Mesenteric fat pad (tissue), 1 donor: ENCODE measurements at regions not wholly inside any gene's neighbourhood (a gene's known extent, or its start where the extent isn't known, plus 50 kb on each side); places are given as distances from the start of the nearest gene placed in this dataset.

Experiments
- DNase-seq: peaks from one replicate; pipeline ENCODE4 v3.0.0-alpha.2; 2020; ENCODE audit warnings: low spot score
- donor health status: DM: yes; HTN: yes; CAD: no.

DNA sequence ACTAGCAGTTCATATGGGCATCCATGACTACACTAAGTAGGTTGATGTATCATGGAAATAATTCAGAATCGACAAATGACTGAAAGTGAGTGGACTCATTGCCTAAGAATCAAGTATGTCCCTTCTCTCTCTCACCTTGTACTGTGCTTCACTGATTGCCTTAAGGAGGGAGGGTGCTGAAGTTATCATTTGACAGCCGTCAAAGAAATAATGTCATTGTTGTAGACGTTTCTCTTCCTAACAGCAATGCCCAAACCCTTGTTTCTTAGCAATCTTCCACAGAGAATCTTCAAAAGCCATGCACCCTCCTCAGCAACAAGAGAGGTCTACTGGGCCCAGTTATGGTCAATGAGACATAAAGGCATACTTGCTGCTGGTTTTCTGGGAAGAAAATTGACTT lies 785.0 kb downstream of the SUCLG1 start:
- no peak for DNase-seq

DNA sequence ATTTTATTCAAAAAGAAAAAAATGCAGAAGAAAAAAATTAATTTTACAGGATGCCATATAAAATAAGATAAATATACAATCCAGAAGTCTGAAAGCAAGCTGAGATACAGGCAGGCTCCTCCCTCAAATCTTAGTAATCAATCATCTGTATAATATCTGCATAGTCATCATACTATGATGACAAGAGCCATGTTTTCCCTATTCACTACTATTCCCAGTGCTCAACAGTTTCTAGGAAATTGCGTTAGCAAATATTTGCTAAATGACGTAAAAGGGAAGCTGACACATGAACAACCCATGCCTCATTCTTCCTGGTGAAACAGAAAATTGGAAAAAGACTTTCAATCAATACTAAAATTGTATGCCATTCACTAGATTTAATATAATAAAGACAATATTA lies 793.2 kb downstream of the SUCLG1 start:
- no peak for DNase-seq

DNA sequence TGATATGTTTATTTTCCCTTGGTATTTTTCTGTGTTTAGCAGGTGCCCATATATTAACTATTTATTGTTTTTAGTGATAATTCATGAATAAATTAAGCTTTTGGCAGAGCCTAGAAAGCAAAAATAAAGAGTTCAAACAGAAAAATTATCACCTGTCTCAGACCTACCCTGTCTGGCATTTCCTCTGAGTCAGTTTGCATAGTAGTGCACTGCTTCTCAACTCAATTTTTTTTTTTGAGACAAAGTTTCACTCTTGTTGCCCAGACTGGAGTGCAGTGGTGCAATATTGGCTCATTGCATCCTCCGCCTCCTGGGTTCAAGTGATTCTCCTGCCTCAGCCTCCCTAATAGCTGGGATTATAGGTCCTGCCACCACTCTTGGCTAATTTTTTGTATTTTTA lies 793.9 kb downstream of the SUCLG1 start:
- no peak for DNase-seq

DNA sequence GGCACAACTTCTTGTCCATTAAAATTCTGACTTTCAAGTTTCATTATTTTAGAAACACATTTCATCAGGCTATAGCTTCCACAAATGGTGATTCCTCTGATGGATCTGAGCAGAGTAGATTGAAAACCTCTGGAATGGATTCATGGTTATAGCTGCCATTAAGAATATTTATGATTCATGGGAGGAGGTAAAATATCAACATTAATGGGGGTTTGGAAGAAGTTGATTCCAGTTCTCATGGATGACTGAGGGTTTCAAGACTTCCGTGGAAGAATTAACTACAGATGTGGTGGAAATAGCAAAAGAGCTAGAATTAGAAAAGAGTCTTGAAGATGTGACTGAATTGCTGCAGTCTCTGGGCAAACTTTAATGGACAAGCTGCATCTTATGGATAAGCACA lies 797.4 kb downstream of the SUCLG1 start:
- DNase-seq: no peak

DNA sequence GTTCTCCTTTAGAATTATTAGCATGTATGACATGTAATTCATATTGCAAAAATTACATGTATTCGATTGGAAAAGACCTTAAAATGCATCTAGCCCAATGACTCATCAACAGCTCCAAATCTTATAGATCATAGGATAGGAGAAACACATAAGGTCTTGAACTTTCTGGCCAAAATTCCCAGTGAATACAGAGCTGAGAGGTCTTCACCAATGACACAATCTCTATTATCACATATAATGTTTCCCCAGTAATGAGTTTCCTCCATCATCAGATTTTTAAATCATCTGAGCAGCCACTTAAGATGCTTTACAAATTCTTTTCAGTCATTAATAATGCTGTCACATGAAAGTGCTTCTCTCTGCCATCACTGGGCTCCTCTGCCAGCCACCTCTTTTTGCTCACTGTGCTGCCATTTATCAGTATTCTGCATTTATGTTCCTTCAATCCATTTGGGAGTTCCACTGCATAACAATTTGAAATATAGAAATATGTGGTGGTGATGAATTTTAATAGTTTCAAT lies 804.9 kb downstream of the SUCLG1 start:
- no peak for DNase-seq

DNA sequence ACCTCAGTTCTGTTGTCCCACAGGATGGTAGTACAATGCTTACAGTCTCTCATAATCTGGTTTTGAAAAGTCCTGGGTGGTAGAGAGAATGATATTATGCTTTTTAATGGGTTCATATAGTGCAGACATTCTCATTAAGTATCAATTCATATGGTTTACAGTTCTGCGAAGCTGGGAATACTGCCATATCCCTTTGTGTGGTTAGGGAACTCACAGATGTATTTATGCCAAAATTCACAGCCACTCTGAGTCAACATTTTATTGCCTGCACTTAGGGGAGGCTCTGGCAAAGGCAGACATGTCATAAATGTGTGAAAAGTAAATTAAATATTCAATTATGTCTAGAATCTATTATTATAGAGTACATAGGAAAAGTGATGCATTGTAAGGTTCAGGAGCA lies 808.2 kb downstream of the SUCLG1 start:
- DNase-seq: no peak

DNA sequence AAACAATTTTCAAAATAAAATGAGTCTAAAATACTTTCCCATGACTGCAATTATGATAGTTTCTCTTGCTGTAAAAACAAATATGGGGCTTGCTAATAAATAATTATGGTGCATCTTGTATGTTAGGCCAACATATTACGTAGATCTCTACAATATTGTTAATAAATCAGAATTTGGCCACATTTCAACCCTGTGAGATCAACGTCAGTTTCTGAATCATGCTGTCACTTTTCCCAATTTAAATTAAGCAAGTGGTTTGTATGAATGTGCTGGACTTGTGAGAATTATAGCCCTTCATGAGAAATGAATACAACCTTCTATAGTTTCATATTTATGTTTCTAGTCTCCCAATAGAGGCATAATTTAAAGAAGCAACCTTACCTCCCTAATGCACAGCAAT lies 808.9 kb downstream of the SUCLG1 start:
- no peak for DNase-seq

DNA sequence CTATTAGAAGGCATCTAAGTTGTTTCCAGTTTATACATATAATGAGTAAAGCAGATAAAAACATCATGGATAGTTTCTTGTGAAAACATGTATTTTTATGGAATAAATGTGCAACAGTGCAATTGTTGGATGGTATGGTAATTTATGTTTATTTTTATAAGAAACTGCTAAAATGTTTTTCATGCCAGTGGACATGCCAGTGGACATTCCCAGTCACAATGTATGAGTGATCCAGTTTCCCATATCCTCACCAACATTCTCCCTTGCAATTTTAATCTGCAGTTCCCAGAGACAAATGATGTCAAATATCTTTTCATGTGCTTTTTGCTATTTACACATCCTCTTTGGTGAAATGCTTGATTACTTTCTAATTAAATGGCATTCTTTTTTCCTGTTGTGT lies 818.6 kb downstream of the SUCLG1 start:
- no peak for DNase-seq

DNA sequence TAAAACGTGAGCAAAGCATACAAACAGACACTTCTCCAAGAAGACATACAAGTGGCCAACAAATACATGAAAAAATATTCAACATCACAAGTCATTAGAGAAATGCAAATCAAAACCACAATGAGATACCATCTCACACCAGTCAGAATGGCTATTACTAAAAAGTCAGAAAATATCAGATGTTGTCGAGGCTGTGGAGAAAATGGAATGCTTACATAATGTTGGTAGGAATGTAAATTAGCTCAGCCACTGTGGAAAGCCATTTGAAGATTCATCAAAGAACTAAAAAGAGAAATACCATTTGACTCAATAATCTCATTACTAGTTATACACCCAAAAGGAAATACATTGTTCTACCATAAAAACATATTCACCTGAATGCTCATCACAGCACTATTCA lies 825.7 kb downstream of the SUCLG1 start:
- DNase-seq: no peak

DNA sequence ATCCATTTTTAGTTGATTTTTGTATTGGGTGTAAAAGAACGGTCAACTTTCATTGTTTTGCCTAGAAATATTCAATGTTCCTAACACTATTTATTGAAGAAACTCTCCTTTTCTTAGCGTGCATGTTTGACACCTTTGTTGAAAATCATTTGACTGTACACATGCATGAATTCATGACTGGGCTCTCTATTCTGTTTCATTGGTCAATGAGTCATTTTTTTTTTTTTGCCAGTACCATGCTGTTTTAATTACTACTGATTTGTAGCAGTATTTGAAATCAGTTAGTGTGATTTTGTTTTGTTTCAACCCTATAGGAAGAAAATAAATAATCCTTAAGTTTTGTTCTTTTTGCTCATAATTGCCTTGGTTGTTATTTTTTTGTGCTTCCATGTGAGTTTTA lies 828.7 kb downstream of the SUCLG1 start:
- no peak for DNase-seq

DNA sequence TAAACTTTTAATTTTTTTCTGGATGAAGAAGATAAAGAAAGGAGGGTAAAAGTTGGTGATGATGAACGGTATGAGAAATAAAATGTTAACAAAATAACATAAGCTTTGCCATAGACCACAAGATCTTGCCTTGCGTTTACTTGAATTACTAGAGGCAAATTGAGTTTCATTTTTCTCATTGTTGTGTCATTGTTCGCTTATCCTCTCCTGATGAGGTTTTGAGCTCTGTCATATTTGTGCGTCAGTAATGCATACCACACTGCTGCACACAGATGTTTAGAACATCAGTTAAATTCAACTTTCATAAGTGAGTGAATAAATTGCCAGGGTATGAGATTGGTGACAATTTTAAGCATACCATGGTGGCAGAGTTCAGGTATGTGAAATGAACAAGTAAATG lies 843.6 kb downstream of the SUCLG1 start:
- DNase-seq: no peak

DNA sequence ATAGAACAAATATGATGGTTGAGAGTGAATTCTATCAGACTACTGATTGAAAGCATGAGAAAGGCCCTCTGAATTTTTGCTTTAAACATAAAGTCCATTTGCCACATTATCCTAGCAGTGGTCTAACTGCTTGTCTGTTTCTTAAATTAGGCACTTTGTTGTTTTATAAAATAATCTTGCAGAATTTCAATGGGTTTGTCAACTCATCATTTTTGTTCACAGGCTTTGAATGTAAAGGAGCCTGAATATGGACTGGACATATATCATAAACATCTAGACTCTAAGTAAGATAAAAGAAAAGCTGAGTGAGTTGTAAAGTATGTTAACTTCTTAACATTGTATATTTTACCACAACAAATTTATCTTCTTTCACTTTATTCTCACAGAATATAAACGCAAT lies 845.9 kb downstream of the SUCLG1 start:
- no peak for DNase-seq

DNA sequence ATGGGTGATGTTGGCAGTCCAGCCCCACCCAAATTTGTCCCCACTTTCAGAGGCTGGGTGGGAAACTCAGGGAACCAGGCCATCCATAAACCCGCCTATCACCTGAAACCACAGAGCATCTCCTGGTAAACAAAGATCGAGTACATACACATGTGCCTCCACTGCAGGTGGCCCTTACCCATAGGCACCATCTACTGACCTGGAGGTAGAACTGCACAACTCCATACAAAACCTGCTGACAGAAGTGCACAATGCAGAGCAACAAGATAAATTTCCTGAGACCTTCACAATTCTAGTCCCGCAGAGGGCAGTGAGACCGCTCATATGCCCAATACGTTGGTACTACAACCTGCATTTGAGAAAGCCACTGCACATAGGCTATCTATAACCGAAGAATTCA lies 856.3 kb downstream of the SUCLG1 start:
- DNase-seq: no peak

DNA sequence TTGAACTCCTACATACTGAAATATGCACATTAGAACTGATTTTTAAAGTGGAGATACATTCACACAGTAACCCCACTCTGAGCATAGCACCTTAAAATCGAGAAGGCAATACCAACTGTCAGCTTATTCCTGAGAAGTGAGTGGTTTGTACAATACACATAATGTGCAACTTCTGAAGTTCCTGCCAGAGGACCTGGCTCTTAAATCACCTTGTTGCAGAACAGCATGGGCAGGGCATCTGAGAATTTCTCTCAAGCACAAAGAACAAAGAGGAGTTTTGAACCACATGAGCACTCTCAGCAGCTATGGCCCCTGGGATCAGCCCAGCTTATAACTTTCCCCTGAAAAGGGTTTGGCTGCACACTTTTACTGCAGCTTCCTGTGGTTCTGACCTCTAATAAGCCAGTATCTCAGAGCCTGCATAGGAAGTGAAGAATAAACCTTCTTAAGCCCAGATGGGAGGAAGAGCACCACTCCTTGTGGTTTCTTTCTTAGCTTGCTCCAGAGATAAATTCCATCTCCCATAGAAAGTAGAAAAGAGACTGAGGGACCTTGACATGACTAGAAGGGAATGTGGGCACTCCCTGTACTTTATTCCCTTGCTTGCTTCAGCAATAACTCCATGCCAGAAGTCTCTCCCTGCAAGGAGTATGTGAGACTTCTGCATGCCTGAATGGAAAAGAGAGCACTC lies 862.3 kb downstream of the SUCLG1 start:
- no peak for DNase-seq

DNA sequence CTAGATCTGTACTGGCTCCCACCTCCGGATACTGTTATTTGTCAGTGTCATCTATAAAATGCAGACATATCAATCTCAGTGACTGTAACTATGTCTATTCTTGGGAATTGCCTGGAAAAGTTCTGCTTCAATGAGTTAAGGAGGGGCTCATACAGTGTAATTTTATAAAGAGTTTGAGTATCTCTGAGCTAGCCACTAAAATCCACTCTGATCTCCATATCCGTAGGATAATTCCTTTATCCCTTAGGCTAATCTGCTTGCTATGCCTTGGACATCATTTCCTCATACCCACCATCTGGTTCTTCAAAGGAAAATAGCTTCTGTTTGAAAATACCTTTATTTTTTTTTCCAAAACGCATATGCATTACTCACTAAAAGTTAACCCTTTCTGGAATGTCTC lies 863.2 kb downstream of the SUCLG1 start:
- DNase-seq: no peak

DNA sequence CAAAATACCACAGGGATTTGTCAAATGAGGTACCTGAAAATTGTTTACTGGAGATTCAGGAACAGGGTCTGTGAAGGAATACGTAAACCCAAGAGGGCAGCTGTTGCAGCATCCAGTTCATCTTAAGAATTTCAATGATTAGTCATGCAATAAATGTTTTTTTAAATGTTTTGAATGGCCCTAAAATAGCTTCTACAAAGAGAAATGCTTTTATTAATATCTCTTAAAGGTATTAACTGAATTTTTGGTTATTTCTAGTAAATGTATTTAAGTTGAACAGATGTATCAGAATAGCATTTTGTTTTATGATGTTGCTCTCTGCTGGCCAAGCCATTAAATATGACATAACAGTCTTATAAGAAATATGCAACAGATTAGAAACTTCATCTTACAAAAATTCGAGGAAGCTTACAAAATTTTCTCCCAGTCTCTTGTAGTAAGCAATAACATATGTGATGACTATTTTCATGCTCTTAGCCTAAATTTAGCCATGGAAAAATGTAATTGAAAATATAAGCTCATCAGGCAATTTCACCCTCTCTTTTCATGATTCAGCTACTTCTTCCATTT lies 863.9 kb downstream of the SUCLG1 start:
- no peak for DNase-seq

DNA sequence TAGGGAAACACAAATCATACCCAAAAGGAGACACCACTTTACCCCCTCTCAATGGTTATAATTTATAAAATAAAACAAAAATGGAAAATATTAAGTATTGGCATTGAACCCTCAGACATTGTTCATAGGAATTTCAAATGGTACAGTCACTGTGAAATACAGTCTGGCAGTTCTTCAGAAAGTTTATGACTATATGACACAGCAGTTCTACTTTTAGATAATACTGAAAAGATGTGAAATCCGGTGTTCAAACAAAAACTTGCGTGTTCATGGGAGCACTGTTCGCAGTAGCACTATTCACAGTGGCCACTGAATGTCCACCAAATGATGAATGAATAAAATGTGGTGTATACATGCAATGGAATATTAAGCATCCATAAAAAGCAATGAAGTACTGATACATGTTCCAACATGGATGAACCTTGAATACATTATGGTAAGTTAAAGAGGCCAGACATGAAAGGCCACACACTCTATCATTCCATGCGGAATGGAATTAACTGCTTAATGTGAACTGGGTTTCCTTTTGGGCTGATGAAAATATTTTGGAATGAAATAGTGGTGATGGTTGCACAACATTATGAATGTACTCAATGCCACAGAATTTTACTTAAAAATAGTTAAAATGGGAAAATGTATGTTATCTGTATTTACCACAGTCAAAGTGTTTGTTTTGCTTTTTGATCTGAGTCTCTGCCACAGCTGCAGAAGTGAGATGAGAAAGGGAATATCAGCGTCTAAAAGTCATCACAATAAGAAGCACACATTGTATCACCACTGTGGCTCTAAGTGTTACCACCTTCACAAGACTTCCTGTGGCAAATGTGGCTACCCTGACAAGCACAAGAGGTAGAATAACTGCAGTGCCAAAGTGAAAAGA lies 864.6 kb downstream of the SUCLG1 start:
- DNase-seq: no peak

DNA sequence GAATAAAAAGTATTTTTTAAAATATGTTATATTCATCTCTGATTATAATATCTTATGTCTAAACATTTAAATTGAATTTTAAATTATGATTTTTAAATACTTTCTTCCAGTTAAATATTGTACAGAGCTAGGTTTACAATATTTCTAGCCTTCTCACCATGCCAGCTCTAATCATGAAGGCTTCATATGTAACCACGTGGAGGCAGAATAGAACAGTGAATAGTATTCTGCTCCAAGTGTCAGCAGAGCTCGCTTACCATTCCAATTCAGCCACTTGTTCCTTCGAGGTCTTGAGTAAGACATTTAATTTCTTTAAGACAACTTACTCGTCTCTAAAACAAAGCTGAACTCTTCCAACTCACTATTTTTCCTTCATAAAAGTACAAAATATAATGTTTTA lies 871.8 kb downstream of the SUCLG1 start:
- no peak for DNase-seq

DNA sequence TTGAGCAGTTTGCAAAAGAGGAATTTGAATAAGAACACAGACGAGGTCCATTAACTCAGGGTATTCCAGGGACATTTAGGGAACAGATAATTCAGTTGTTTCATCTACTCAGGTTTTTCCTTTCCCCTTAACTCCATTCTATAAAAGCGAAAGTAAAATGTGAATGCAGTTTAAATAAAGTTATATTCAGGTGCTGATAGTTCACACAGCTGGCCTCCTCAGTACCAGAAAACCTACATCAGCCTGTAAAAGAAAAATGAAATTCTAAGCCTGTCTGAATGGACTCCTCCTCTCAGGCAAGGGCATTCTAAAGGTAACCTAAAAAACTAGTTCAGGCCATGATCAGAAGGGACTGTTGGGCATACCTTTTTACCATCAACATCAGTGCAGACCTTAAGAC lies 873.8 kb downstream of the SUCLG1 start:
- no peak for DNase-seq

DNA sequence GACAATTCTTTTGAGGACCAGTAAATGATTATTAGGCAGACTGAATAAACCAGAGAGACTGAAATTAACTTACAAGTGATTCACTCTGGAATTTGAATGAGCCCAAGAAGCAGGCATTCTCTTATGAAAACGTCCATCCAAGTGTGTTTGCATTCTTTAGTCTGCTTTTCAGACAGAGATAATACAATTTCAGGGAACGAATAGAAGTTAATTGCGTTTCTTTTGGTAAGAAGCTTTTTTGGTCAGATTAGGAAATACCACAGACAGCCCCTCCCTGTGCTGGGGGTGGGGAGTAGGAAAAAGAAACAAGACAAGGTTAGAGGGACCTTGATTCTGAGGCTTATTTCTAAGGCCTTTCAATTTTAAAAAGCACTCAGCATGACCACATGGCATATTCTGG lies 874.4 kb downstream of the SUCLG1 start:
- DNase-seq: no peak

DNA sequence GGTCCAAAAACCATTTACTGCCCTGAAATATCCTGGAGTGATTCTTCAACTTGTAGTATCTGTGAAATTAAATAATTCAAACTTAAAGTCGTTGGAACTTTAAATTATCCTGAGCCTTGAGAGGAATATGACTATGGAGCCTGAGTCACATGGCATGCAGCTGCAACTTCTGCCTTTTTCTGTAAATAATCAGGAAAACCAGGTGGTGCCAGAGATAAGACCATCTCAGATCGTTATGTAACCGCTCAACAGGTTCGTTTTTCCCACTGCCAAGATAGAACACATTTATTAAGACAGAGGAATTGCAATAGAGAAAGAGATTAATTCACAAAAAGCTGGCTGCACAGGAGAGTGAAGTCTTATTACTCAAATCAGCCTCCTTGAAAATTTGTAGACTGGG lies 876.5 kb downstream of the SUCLG1 start:
- DNase-seq: no peak

DNA sequence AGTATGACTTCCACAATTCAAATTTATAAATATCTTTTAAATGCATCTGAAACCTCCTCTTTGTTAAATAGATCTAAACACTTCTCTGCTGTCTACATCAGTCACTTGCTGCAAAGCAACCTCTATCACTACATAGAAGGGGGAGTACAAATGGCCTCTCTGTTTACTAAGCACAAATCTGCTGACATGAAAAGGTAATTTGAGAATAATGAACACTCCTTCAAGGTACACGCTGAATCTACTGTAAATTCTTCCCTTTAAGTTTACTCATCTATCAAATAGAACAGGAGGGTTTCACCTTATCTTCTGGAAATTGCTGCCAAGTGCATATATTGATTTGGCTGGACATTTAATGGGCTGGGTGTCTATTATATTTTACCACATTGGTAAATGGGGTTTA lies 879.6 kb downstream of the SUCLG1 start:
- DNase-seq: no peak
